ENCODE measurements at regions not wholly inside any gene's neighbourhood (a gene's known extent, or its start where the extent isn't known, plus 50 kb on each side); places are given as distances from the start of the nearest gene placed in this dataset.
A peak's percentile ranks its signal among the peaks of the same experiment; 100 is the strongest.

- Histone ChIP-seq H3K9me3 (ENCODE audit: control insufficient read depth, low read depth, low read length) (no peaks in the 10 kb centered on the region), H4K5ac (ENCODE audit: insufficient read length, low read depth, low read length) (no peak overlapping the region), H3K56ac (ENCODE audit: insufficient read length, low read depth, low read length) (no peak overlapping the region), H2BK15ac (ENCODE audit: low read depth, low read length) (no peak overlapping the region), H4K20me1 (ENCODE audit: control insufficient read depth, insufficient read depth, insufficient read length) (no peaks in the 10 kb centered on the region), H3K4me1 (ENCODE audit: insufficient read depth, low read length) (no peaks in the 10 kb centered on the region), H4K8ac (replicated peaks; ENCODE audit: insufficient read length, low read depth, low read length) (no peak overlapping the region), H3K23ac (ENCODE audit: insufficient read length, low read depth, low read length) (no peak overlapping the region), H3K4ac (ENCODE audit: low read depth, low read length) (no peak overlapping the region), H3T11ph (ENCODE audit: low read length) (no peak overlapping the region), H3K18ac (ENCODE audit: insufficient read length, low read depth, low read length) (no peak overlapping the region), H2BK12ac (ENCODE audit: insufficient read length, low read depth, low read length) (no peak overlapping the region), H2AFZ (ENCODE audit: low read length) (no peak overlapping the region), H2BK5ac (ENCODE audit: insufficient read length, low read length) (no peak overlapping the region), H2BK120ac (ENCODE audit: low read depth, low read length, poor library complexity, severe bottlenecking) (no peak overlapping the region), H2AK5ac (ENCODE audit: insufficient read length, low read length) (no peak overlapping the region), H3K23me2 (ENCODE audit: insufficient read length, low read depth, low read length, poor library complexity, severe bottlenecking) (no peaks in the 10 kb centered on the region), H3K27ac (ENCODE audit: insufficient read length, low read depth, low read length) (no peak overlapping the region), H3K79me1 (ENCODE audit: insufficient read depth, low read depth, low read length, poor library complexity, severe bottlenecking) (no peaks in the 10 kb centered on the region), H3K79me2 (ENCODE audit: insufficient read depth, low read length) (no peaks in the 10 kb centered on the region), H3K27me3 (ENCODE audit: insufficient read depth, low read length) (no peaks in the 10 kb centered on the region), H2BK20ac (ENCODE audit: low read depth, low read length, poor library complexity, severe bottlenecking) (no peak overlapping the region), H4K91ac (ENCODE audit: insufficient read length, low read depth, low read length) (no peak overlapping the region), H3K4me2 (ENCODE audit: insufficient read depth, insufficient read length, low read length) (no peak overlapping the region), H3K14ac (ENCODE audit: insufficient read depth, low read length) (no peak overlapping the region), H3K9ac (ENCODE audit: extremely low read depth, insufficient read length, low read length) (no peak overlapping the region)
- Mint-ChIP-seq H3K4me1 (peaks cover 13 to 15% of the 10 kb centered on the region in 2 experiments), H3K27ac (peak overlapping the region; percentile 33 to 63 (median 55); a peak in 3 of 7 replicates), H3K27me3 (ENCODE audit: low read depth) (no peaks in the 10 kb centered on the region), H3K9me3 (no peaks in the 10 kb centered on the region), H3K36me3 (ENCODE audit: insufficient read depth in 1 of 3, low read depth in 3 of 3) (no peaks in the 10 kb centered on the region), H3K4me3 (no peak overlapping the region)
- no peak for DNase-seq
- TF ChIP-seq CTCF (conservative IDR thresholded peaks at IDR 0.05): no peak
- WGBS (ENCODE audit: extremely low coverage, insufficient read length, low lambda C conversion rate): no CpG with 5 or more reads among the region's 8 CpGs
Observed at GRCh38 chr13:71219698-71220415, 647.1 kb downstream of the DACH1 start.
